ENCODE measurements at regions not wholly inside any gene's neighbourhood (a gene's known extent, or its start where the extent isn't known, plus 50 kb on each side); places are given as distances from the start of the nearest gene placed in this dataset.

DNA sequence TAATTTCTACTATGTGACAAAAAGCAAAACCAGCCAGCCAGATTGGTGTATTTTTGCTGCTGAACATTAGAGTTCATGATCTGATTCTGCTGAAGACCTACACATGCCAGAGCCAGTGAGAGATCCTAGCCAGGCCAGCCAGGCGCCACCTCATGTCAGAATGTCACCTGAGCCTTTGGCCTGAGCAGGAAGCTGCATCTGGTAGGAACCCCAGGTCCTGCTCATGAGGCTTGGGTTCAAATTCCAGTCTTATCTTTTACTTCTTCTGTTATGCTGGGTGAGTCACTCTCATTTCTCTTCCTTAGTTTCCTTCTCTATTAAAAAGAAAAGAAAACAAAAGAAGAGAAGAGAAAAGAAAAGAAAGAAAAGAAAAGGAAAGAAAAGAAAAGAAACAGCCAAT lies 585.1 kb upstream of the CDH5 start:
- Histone ChIP-seq H3K9me3 (ENCODE audit: control insufficient read depth, low read length) (peaks cover 13% of the 10 kb centered on the region), H3K9ac (ENCODE audit: extremely low read depth, low read length, poor library complexity, severe bottlenecking) (no peak overlapping the region), H3K4me1 (ENCODE audit: control insufficient read depth, insufficient read depth, low read length) (no peaks in the 10 kb centered on the region), H3K4me3 (ENCODE audit: low read length) (no peak overlapping the region), H3K27ac (ENCODE audit: low read depth, low read length) (no peak overlapping the region), H3K27me3 (ENCODE audit: control insufficient read depth, insufficient read depth, low read length, poor library complexity, severe bottlenecking) (no peaks in the 10 kb centered on the region), H3K36me3 (ENCODE audit: control insufficient read depth, insufficient read depth, low read length) (no peaks in the 10 kb centered on the region)
- Mint-ChIP-seq H3K4me1 (peaks cover 11% of the 10 kb centered on the region), H3K9me3 (peaks cover 12% of the 10 kb centered on the region), H3K36me3 (ENCODE audit: low read depth) (no peaks in the 10 kb centered on the region), H3K4me3 (no peak overlapping the region), H3K27ac (no peak overlapping the region), H3K27me3 (ENCODE audit: insufficient read depth) (peaks cover 7% of the 10 kb centered on the region)
- no peak for TF ChIP-seq CTCF (conservative IDR thresholded peaks at IDR 0.05)
- no peak for DNase-seq
- WGBS, 2 experiments (ENCODE audit: insufficient coverage in 1 of 2, insufficient read length in 1 of 2): 85% methylated on average over 1 of the region's 1 CpG; no CpG with 5 or more reads in 1 of the 2 experiments

- Histone ChIP-seq H3K4me3 (ENCODE audit: low read length) (no peak overlapping the region), H3K4me1 (ENCODE audit: control insufficient read depth, insufficient read depth, low read length) (no peaks in the 10 kb centered on the region), H3K27me3 (ENCODE audit: control insufficient read depth, insufficient read depth, low read length, poor library complexity, severe bottlenecking) (no peaks in the 10 kb centered on the region), H3K36me3 (ENCODE audit: control insufficient read depth, insufficient read depth, low read length) (no peaks in the 10 kb centered on the region), H3K9ac (ENCODE audit: extremely low read depth, low read length, poor library complexity, severe bottlenecking) (no peak overlapping the region), H3K9me3 (ENCODE audit: control insufficient read depth, low read length) (peaks cover 19% of the 10 kb centered on the region), H3K27ac (ENCODE audit: low read depth, low read length) (no peak overlapping the region)
- no peak overlapping the region for H3K27ac Mint-ChIP-seq
- DNase-seq: no peak
- peaks cover 11% of the 10 kb centered on the region for H3K4me1 Mint-ChIP-seq
- H3K4me3 Mint-ChIP-seq: no peak overlapping the region
- H3K27me3 Mint-ChIP-seq (ENCODE audit: insufficient read depth): peaks cover 2% of the 10 kb centered on the region
- no peaks in the 10 kb centered on the region for H3K36me3 Mint-ChIP-seq (ENCODE audit: low read depth)
- no peak for TF ChIP-seq CTCF (conservative IDR thresholded peaks at IDR 0.05)
- peaks cover 18% of the 10 kb centered on the region for H3K9me3 Mint-ChIP-seq
- WGBS, 2 experiments (ENCODE audit: insufficient coverage in 1 of 2, insufficient read length in 1 of 2): 93 to 98% methylated on average over 7 of the region's 7 CpGs
Observed at GRCh38 chr16:65779201-65779600, 587.3 kb upstream of the CDH5 start.

- H3K27ac Mint-ChIP-seq: no peak overlapping the region
- no peak for TF ChIP-seq CTCF (conservative IDR thresholded peaks at IDR 0.05)
- H3K9me3 Mint-ChIP-seq: peaks cover 24% of the 10 kb centered on the region
- peaks cover 16% of the 10 kb centered on the region for H3K4me1 Mint-ChIP-seq
- Histone ChIP-seq H3K36me3 (ENCODE audit: control insufficient read depth, insufficient read depth, low read length) (no peaks in the 10 kb centered on the region), H3K27me3 (ENCODE audit: control insufficient read depth, insufficient read depth, low read length, poor library complexity, severe bottlenecking) (no peaks in the 10 kb centered on the region), H3K27ac (ENCODE audit: low read depth, low read length) (no peak overlapping the region), H3K9ac (ENCODE audit: extremely low read depth, low read length, poor library complexity, severe bottlenecking) (no peak overlapping the region), H3K9me3 (ENCODE audit: control insufficient read depth, low read length) (peaks cover 26% of the 10 kb centered on the region), H3K4me3 (ENCODE audit: low read length) (no peak overlapping the region), H3K4me1 (ENCODE audit: control insufficient read depth, insufficient read depth, low read length) (peaks cover 3% of the 10 kb centered on the region)
- H3K4me3 Mint-ChIP-seq: no peak overlapping the region
- no peaks in the 10 kb centered on the region for H3K36me3 Mint-ChIP-seq (ENCODE audit: low read depth)
- WGBS, 2 experiments (ENCODE audit: insufficient coverage in 1 of 2, insufficient read length in 1 of 2): 71 to 84% methylated on average over 1 to 2 of the region's 2 CpGs
- no peak for DNase-seq
- H3K27me3 Mint-ChIP-seq (ENCODE audit: insufficient read depth): peaks cover 2% of the 10 kb centered on the region
Observed at GRCh38 chr16:65776639-65777183, 589.8 kb upstream of the CDH5 start.

All from endodermal cell (in vitro differentiated cells).